ENCODE measurements at regions not wholly inside any gene's neighbourhood (a gene's known extent, or its start where the extent isn't known, plus 50 kb on each side); places are given as distances from the start of the nearest gene placed in this dataset.

DNA sequence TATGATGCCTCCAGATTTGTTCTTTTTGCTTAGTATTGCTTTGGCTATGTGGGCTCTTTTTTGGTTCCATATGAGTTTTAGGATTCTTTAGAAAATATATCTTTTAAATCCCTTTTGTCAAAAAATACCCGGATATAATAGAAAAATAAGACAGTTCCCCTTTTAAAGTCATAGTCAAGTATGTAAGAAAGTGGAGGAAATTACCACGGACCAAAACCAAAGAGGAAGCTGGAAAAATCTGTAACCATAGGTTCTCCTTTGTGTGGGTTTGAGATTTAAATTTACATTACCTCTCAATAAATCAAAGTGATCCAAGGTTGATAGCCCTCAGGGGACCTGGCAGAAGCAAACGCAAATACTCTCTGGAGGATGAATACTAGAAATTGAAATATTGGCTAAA, 58.3 kb upstream of the PACRGL start:
- no peak for DNase-seq (ENCODE audit: low read depth in 3 of 3)

DNA sequence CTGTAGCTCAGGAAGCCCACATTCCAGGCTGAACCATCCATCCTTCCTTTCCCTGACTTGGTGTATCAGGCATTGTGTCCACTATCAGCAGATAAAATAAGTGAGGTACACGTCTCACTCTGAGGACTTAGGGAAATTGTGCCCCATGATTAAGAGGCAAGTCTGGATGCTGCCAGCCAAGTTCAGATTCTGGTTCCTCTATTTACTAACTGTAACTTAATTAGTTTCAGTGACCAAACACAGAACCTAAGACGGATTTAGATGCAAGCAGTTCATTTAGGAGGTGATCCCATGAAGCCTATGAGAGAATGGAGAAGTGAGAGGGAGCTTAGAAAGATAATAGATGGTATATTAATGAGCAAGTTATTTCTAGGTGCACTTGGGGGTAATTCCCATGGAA, 56.6 kb upstream of the PACRGL start:
- DNase-seq (ENCODE audit: low read depth in 3 of 3), result no peak

- DNase-seq (ENCODE audit: low read depth in 3 of 3), result no peak
Observed at GRCh38 chr4:20645236-20645635, 55.0 kb upstream of the PACRGL start.

DNA sequence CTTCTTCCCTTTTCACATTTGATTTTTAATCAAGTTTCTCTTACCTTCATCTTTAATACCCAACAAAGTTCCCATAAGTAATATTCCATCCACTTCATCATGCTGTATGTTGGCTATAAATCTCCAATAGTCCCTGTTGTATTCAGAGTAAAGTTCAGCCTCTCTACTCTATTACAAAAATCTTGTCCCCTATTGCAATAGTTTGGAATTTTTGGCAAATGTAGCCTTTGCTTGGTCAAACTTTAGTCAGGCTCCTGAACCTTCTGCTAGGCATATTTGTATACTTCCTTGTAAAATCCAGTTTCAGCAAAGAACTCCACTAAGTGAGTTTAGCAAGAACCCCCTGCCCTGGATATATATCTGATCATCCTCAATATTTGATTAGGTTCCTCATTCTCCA, 54.0 kb upstream of the PACRGL start:
- DNase-seq (ENCODE audit: low read depth in 3 of 3), result no peak

All from stimulated activated CD4-positive, alpha-beta T cell treated with anti-CD3 and anti-CD28 coated beads, TNF-alpha, amount 100 ng/mL, for 24 hours (primary cell).